Left renal cortex interstitium (tissue), 4 donors: ENCODE measurements at regions not wholly inside any gene's neighbourhood (a gene's known extent, or its start where the extent isn't known, plus 50 kb on each side); places are given as distances from the start of the nearest gene placed in this dataset.

Experiments
- DNase-seq, 4 donors: peaks; one replicate each; pipeline ENCODE4 v3.0.0-alpha.2; 2013; ENCODE audit warnings: low read depth in 4 of 4, low spot score in 2 of 4, missing footprints in 1 of 4

DNA sequence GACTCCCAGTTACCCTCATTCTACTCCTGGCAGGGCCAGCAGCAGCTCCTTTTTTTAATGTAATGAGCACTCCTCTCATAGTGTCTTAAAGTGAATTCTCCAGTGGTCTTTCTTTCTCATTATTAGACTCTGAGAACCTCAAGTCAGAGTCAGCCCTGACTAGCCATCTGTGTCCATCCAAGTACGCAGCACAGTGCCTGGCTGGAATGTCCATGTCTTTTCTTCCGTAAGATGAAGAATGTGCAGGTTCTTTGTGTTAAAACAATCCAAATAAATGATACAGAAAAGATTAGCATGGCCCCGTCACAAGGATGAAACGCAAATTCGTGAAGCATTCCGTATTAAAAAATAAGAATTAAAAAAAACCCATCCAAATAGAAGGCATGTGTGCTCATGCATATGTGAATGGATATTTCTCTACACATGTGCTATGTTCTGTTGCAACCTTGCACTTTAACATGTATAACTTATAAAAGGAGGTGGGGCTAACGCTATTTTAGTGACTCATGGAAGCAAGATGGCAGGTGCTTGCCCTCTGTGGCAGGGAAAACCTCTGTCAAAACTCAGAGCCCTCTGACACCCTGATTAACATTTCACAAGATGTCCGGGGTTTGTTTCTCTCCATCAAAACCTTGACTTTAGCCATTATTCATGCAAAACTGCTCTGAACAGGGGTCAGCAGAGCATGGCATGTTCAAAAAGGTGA lies 170.7 kb upstream of the TOPAZ1 start:
- no peak for DNase-seq

DNA sequence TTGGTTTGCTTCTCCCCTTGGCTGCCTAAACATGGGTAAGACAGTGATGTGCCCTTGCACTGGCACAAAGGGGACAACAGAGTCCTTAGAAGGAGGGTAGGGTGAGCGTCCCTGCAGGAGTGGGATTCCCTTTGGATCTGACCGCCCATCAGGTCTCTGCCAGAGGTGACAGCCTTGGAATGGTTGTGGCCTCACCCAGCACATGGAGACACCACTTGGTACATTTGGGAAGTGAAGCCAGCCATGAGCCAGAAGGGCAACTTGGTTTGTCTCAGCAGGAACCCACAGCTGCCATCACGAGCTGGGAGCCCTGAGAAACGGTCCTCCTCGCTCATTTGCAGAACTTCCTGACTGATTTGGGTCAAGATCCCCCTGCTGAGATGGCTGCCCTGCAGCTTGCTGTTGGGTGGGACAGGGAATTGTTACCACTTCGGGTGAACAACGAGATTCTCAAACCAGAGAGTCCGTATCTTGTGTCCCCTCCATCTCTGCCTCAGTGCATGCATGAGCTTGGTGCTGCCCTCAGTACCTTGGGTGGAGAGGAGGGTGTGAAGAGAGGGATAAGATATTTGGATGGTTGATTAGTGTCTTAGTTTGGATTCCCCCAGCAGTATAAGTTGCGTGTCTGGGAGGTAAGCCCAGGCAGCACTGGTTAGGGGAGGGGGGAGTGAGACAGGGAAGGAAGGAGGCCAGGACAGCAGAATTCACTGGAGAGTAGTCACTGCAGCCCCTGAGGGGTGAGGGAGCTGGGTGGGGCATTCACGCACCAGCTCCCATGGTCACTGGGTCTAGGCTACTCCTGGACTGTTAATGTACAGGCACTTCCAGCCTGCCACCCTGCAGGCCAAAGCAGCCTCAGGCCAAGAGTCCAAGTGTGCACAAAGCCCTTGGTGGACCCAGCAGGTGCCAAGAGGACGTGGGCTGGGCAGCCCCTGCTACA lies 168.8 kb upstream of the TOPAZ1 start:
- no peak for DNase-seq

DNA sequence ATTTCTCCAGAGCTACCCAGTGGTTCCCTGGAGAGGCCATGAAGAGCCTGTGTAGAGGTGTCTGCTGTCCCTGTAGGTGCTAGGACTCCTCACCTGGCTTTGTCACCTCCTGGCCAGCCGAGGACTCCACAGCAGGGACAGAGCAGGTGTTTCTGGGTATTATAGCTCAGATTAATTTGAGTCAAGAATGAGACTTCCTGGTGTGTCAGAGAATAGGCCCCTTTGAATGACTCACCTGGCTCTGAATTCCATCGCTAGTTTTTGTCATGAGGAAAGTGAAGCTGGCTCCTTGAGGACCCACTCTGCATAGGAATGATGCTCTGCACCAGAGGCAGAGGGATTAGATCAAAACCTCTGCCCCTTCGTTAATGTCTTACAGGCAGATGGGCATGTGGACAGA lies 167.5 kb upstream of the TOPAZ1 start:
- no peak for DNase-seq

DNA sequence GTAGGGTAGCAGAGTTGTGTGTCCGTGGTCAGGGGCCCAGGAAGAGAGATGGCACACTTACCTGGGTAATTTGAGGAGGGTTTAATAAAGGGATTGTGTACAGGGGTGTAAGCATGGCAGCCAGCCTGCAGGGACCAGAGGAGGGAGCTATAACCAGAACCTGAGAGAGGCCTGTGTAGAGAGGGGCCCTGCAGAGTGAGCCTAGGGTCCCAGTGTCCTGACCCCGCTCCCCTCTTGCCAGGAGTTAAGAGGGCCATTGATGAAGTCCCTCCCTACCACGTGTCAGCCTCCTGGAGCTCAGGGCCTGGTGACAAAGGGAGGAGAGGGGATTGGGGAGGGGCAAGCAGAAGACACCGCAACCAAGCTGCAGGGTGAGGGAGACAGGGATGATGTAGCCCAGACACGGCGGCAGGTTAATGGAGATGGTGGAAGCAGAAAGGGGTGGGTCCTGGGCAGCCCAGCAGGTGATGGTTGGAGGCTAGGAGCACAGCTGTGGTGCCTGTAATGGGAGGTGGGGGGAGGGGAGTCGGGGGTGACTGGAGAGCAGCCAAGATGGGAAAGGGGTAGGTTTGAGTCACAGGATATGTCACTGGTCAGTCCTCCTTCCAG lies 165.4 kb upstream of the TOPAZ1 start:
- no peak for DNase-seq

DNA sequence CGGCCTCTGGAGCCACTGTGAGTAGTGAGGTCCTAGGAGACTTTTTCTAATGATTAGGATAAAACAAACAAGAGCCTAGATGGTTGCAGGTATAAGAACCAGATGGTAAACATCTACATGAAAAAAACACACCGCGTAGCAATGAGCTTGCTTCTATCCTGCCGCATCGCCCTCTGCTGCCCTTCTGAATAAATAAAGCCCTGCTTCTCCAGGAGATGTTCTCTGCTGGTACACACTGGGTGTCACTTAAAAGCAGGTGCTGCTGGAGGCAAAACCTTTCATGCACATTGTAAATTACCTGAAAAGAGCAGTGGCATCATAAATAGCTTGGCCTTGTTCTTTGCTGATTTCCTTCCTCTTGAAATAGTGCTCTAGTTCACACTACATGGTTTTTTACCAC lies 164.4 kb upstream of the TOPAZ1 start:
- no peak for DNase-seq

DNA sequence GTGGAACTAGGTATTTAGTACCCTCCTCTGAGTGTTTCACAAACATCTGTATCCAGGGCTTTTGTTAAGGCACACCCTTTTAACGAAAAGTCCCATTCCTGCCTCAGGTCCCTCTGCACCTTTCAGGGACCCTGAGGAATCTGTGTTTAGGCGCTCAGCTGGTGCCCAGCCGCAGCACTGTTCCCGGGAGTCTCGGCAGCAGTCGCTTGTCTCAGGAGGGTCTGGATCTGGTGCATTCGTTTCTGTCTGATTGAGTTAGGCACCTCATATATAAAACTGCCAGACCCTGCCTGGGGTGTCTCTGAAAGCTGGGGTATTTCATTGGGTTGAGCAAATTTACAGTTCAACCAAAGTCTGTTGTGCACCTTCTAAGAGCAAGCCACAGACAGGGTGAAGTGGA lies 162.8 kb upstream of the TOPAZ1 start:
- DNase-seq = no peak

DNA sequence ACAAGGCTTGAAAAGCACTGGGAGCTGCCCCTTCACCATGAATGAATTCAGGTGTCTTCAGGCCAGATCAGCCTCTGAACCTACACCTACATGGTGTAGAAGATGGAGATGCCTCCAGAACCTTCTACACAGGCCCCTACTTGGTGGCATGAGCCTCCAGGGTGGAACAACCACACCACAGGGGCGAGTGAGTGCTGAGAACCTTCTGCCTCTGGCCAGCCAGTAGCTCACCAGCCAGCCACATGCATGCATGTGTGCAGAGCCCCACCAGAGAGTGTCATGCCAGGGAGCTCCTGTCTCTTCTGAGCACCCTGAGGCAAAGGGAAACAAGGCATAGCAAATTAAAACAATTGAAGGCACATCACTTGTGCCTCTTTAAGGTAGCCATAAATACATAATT lies 161.8 kb upstream of the TOPAZ1 start:
- no peak for DNase-seq

DNA sequence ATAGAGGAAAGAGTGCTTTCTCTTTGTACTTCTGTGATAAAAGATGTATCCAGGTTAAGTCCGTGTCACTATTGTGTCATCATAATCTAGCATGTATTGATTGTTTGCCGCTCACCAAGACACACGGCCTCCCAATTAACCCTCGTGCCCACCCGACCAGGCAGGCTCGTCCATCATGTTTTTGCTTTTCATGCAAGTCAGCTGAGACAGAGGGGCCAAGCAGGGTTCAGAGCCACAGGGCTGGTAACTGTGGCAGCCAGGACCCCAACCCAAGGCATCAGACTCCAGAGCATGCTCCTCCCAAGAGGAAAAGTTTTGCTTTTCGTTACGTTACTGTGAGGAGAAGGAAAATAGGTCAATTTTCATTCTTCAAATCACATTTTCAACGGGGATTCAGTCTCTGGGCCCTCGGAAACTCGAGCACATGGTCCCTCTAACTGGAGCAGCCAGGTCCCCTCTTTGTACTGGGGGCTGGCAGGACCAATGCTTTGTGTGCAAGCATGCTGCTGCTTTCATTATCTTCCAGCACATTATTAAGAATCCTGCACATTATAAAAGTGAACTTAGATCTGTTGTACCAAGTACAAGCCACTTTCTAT lies 161.1 kb upstream of the TOPAZ1 start:
- DNase-seq = no peak

DNA sequence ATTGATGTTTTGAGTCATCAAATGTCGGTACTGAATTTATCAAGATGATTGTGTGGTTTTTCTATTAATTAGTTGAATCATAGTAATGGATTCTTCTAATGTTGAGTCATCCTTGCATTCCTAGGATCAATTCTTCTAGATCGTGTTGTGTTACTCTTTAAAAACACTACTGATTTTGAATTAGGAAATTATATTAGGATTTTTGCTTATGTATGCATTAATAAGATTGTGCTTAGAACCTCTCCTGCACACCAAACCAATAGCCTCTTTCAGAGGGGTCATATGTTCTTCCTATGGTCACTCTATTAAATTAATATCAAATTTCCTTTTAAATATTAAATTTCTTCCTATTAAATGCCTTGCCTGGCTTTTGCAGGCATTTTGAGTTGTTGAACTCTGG lies 151.7 kb upstream of the TOPAZ1 start:
- no peak for DNase-seq

DNA sequence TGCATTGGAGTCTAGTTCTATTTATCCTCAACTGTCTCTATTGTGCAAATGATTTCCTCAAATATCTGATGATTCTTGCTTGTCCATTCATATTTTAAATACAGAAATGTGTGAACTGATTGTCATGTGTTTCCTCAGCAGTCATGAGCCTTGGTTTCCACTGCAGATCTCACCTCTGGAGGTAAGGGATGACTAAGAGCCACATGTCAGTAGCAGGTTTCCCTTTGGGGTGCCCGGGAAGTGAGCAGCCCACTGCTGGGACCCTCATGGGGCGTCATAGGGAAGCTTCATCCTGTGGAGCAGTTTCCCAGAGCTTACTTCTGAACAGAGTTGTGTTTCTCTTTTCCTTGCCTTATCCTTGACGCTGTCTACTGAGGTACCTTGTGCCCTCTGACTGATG lies 149.2 kb upstream of the TOPAZ1 start:
- no peak for DNase-seq

DNA sequence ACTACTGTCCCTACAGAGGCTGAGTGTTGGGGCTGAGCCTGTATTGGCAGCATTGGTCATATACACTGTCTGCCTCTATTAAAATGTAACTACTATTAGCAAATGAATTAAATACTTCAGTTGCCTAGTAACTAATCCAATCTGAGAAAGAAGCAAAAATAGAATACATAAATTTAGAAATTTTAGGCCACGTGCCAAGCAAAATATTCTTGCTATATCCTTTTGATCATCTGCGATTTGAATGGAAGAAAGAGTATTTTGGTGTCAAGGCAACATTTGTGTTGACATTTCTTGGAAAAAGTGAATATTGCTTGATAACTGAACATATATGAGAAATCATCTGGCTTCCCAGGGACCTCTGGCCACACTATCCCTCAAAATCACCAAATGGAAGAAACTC lies 148.2 kb upstream of the TOPAZ1 start:
- no peak for DNase-seq

DNA sequence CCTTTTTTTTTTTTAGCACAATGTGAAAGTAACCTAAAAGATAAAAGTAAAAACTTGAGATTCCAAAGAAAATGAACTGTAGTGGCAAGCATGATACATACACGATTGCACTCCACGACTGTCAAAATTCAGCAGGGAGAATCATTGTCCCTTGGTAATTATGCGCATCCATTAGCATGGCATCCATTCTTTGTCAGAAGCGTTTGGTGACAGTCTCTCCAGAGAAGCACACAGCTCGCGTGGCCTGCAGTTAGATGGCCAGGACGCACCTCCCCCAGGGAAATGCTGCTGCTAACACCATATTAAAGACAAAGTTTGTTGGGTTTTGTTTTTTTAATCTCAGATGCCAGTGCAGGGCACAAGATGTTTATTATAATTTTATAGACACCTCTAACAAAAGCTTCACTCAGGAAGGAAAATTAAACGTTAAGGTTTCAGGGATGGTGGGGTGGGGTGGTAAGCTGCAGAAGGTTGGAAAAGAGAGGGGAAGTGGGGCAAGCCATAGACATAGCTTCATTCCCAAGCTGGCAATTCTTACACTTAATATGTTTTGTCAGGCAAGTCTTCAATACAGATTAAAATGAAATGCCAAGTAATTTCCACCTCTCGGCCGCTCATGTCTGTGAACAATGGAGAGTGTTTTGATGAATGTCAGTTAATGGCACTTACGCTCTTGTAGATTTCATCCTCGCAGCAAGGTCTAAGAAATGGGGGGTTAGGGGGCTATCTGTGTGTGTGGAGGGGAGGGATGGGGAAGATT lies 142.8 kb upstream of the TOPAZ1 start:
- DNase-seq = no peak

DNA sequence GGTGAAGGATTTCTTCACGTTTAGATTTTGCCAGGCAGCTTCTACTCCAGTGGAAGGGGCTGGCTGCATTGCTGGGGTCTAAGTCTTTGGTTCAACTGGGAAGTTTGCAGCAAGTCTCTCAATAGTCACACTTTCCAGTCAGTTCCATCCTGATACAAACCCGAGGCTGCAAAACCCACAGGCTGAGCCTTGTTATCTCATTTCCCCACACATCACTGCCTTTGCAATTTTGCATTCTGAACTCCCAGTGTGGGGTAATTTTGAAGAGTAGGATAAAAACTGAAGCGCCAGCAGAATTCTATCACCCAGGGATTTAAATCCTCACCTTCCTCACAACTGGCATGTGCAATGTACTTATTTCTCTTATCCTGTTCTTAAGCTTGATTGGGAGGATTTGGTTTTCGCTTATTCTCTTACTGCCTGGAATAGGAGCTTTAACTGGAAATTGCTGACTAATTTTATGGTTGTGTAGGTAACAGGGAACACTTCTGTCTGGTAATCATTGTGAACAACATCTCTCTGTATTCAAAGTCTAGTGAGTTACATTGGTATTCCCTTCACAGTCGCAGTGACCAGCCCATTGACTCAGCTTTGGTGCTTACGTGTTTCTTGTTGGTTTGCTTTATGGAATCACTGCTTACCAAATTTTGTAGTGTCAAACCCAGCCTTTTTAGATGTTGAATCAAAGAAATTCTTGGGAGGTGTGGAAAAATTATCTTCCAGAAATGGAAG lies 142.0 kb upstream of the TOPAZ1 start:
- no peak for DNase-seq

DNA sequence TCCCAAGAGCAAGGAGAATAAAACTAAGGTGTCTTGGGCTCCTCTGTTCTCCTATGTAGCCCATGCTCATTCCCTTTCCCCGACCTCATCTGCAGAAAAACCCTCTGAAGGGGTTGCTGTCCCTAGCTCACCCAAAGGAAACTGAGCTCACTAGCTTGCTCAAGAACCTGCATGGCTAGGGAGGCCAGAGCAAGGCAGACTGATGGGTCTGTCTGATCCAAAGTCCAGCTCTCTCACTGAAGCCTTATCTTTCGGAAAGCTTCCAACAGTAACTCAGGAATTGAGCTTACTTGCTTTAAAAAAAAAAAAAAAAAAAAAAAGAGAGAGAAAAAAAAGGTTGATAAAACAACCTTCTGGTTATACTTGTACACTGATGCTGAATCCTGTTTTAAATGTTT lies 141.4 kb upstream of the TOPAZ1 start:
- DNase-seq = no peak

DNA sequence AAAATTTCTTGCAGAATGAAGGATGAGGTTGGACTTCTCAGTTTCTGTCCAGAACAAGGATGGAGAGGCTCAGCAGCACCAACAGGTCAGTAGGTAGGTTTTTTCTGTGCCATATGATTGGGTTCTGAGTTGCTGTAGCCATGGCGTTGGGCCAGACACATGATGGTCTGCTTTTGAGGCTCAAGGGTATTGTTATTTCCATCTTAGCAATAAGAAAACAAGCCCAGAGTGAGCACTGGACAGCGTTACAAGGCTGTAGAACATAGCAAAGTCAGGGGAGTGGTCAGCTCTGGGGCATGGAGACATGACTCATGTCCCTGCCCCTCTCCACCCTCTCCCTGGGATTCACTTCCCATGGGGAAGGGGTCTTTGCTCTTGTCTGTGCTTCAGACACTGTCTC lies 137.6 kb upstream of the TOPAZ1 start:
- no peak for DNase-seq

DNA sequence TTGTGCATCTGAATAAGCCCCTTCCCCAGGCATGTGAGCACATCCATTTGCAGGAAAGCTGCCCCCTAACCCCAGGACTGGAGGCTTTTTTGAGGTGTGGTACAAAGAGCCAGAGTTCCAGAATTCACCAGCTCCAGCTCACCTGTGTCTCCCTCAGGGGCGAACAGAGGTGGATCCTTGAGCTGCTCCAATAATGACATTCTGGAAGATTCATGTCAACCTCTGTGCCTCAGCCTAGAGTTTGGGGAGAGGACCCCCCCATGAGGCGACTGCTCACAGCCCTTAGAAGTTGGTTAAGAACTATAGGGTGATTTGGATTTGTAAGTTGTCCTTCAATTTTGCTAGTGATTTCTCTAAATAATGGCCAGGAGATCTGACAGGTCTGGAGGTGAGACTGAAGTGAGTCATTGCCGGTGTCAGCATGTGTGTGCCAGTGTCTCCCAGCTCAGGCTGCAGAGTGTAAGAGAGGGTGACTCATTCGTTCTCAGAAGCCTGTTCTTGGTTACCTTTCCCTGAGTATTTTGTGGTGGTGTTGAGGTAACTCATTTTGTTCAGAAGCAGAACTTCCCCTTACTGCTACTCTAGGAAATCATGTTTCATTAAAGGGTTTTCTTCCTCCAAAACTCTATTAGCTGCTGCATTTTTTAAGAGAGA lies 136.9 kb upstream of the TOPAZ1 start:
- DNase-seq = no peak

DNA sequence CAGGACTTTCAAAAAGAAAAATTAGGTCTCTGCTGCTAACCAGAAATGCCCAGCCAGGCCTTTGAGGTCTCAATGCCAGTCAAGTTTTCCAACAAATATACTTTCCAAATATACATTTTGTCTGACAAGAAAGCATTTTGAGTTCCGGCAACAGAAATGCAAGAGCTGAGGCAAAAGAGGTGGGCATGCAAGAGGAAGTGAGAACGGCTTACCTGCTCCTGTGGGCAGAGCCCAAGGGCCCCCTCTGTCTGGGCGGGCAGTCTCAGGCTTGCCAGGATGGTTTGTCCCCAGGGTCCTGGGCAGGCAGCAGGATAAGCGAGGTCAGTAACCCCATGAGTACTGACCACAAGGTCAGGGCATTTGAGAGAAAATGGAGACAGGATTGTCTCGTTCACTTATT lies 136.1 kb upstream of the TOPAZ1 start:
- no peak for DNase-seq

DNA sequence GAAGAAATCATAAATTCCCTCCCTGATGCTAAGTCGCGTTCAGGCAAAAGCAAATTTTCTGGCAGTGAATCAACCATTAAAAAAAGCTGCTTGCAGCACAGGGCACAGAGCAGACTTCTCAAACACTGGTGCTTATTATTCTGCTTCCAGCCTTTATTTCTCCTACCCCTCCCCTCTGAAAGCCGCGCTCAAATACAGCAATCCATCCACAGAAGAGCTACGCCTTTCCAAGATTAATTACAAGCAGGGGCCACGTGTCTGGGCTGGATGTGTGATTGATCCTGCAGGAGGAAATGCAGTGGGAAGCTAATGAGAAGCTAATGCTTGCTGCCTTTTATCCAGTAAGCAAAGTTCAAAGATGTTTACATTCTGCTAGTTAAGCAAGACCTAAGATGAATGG lies 134.9 kb upstream of the TOPAZ1 start:
- no peak for DNase-seq

DNA sequence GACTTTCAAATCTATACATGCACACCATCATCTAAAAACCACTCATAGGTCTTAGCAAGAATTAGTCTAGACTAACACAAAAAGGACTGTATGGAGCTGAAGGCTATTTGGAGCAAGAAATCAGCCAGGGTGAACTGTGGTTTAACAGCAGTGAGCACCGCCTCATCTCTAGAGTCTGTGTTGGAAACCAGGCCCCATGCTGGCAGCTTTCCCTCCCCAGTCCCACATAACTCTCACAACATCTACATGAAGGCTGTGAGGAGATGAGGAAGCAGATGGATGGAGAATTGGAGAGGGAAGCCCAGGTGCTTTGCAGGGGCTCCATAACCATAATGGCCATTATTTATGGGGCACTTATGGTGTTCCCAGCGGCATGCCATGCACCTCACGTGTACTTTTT lies 133.2 kb upstream of the TOPAZ1 start:
- no peak for DNase-seq
